Cardiac fibroblast (primary cell): ENCODE measurements at regions not wholly inside any gene's neighbourhood (a gene's known extent, or its start where the extent isn't known, plus 50 kb on each side); places are given as distances from the start of the nearest gene placed in this dataset.
"Not testable (repeated sequence)": the region's sequence is repeated elsewhere in the genome, so short reads cannot be mapped to it uniquely, and the experiment has no call there.

Experiments used
- DNase-seq, 2 donors: peaks; one replicate each; pipeline versions ENCODE4 v3.0.0 to v3.0.0-alpha.2; 2010; ENCODE audit warnings: low read depth in 2 of 2
- H3K4me3 ChIP-seq, 2 donors: replicated peaks in 1 of 2; 1 replicate in 1 of 2; 2 replicates in 1 of 2; pipeline ENCODE4 v1.5.1; 2011; ENCODE audit warnings: low read depth in 2 of 2, low read length in 2 of 2, mild to moderate bottlenecking in 2 of 2, moderate library complexity in 1 of 2
- CTCF ChIP-seq: IDR thresholded peaks from one replicate; pipeline ENCODE4 v1.5.1; 2011; ENCODE audit warnings: low read depth, mild to moderate bottlenecking, low read length, inconsistent platforms

- no peak for DNase-seq
- H3K4me3 ChIP-seq: no peak overlapping the region
- no peak for TF ChIP-seq CTCF
These were observed 137.5 kb upstream of the TBL1XR1 start for GRCh38 chr3:177334803-177335202.

- peak; percentile 38 to 56 for DNase-seq
- TF ChIP-seq CTCF: no peak
- no peak overlapping the region for H3K4me3 ChIP-seq
These were observed 138.4 kb upstream of the TBL1XR1 start for GRCh38 chr3:177335728-177336127.

GRCh38 chr3:177336873-177337450 is 139.7 kb upstream of the TBL1XR1 start:
- H3K4me3 ChIP-seq: no peak overlapping the region
- DNase-seq: peak; percentile 35 to 51
- TF ChIP-seq CTCF: no peak

- no peak for TF ChIP-seq CTCF
- peak; percentile 84 to 95 for DNase-seq
- no peak overlapping the region for H3K4me3 ChIP-seq
These were observed 140.5 kb upstream of the TBL1XR1 start for GRCh38 chr3:177337541-177338331.

- TF ChIP-seq CTCF: no peak
- no peak overlapping the region for H3K4me3 ChIP-seq
- peak; percentile 81 for DNase-seq
These were observed 141.5 kb upstream of the TBL1XR1 start for GRCh38 chr3:177338697-177339219.

GRCh38 chr3:177339220-177339703 is 142.0 kb upstream of the TBL1XR1 start:
- DNase-seq, H3K4me3 ChIP-seq: not testable (repeated sequence)

GRCh38 chr3:177340243-177340830 is 143.1 kb upstream of the TBL1XR1 start:
- H3K4me3 ChIP-seq: no peak overlapping the region

More at GRCh38 chr3:177340243-177340830, 143.1 kb upstream of the TBL1XR1 start:
- DNase-seq: peak in 1 of 2 donors; percentile 41
- TF ChIP-seq CTCF: no peak
